ENCODE measurements at regions not wholly inside any gene's neighbourhood (a gene's known extent, or its start where the extent isn't known, plus 50 kb on each side); places are given as distances from the start of the nearest gene placed in this dataset.

DNA sequence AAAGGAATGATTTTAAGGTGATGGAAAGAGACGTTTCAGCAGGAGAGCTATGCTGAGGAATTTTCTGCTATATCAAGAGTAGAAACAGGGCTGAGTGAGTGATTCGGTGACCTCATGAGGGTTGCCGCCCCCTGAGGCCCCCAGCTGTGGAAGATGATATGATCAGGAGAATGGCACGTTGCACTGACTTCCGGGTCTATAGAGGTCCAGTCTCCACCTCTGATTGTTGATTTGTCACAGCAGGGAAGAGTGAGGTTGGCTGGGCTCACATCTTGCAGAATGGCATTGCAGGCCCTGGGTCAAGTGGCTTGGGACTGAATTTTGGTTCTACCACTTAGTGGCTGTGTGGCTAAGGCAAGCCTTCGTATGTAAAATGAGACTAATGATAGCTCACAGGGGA lies 205.1 kb downstream of the SNX19 start:
- no peak for DNase-seq (ENCODE audit: low spot score)

DNA sequence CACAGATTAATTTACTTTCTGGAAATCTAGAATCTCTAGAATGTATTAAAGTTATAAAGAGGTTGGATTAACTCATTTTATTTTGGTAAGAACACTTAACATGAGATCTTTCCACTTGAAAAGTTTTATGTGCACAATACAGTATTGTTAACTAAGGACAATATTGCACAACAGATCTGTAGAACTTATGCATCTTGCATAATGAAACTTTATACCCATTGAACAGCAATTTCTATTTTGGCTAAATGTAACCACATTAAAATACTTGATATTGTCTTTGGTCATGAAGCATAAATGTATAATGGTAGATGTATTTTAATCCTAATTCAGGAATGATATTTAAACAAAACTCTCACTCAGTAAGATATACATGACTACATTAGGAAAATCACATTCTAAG lies 203.8 kb downstream of the SNX19 start:
- DNase-seq (ENCODE audit: low spot score): no peak

DNA sequence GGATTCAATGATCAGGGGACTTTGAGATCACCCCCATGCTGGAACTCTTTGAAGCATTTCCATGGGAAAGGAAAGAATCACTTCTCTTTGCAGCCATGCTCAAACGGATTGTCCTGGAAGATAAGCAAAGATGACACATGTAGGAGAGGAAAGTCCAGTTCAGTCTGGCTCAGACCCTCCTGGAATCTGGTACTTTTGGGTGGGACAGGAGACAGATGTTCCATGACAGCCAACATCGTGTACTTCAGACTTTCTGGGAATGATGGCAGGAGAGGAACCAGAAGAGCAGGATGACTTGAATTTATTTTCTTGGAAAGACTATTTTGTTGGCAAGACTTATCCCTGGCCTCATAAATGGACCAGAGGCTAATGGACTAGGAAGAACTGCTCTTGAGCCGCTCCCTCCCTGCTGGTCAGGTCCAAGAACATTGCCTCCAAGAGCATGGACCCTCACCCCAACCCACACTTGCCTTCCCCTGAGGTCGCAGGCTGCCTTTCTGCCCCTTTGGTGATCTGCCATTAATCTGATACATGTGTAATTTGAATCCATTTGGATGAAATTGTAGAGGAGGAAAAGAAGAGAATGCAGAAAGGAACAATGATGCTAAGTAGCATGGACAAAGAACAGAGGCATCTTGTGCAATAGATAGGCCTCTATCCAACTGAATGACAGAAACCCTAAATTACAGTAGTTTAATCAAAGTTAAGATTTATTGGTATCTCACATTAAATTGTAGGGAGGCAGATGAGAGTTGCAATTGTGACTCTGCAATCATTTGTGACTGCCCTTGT lies 201.0 kb downstream of the SNX19 start:
- DNase-seq (ENCODE audit: low spot score): no peak

DNA sequence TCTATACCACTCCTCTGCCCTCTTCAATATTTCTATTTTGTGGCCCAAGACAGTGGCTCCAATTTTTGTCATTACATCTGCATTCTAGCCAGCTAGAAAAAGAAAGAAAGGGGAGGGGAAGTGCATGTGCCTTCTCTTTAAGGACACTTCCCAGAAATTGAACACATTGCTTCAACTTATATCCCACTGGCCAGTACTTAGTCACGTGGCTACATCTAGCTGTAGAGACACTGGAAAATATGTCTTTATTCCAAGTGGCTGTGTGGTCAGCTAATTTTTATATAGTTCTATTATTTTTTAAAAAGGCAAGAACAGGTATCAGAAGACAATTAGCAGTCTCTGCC lies 200.4 kb downstream of the SNX19 start:
- DNase-seq (ENCODE audit: low spot score): no peak

DNA sequence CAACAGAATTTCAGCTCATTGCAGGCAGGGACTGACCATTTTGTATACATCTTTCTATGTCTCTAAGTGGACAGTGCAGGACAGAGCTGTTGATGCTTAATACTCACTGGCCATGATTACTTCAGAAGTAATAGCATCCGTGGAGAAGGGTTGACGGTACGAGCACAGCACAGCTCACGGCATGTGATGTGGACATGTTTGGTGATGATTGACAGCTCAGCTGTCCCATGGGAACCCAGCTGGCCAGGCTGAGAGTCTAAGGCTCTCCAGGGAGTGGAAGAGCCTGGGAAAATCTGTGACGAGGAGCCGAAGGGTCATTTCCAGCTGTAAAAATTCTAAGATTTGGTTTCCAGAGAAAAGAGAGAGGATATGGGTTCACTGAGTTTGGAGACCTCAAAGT lies 198.2 kb downstream of the SNX19 start:
- DNase-seq (ENCODE audit: low spot score): no peak

DNA sequence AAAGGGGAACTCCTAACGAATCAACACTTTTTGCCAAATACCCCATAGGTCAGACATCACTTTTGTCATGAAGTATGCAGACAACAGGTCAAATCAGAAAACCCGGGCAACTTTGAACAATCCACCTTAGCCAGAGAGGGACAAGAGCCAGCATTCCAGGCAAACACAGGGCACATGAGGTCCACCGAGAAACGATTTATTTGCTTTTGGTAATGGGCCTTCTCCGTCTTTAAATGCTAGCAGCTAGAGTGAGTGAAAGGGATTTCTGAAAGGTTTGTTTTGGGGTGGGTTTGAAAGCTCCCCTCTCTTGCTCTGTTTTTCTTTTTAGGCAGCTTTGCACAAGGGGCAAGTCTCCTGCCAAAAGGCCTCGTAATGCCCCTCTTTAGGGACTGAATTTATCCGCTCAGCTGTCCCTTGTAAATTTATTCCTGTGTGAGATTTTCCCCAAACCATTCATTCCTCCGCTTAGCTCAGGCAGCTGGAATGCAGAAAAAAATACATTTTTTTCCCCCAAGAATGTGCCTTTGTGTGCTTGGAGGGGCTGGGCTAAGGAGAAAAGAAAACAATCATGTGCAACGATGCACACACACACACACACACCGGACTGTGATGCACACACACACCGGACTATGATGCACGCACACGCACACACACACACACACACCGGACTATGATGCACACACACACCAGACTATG lies 196.9 kb downstream of the SNX19 start:
- no peak for DNase-seq (ENCODE audit: low spot score)

DNA sequence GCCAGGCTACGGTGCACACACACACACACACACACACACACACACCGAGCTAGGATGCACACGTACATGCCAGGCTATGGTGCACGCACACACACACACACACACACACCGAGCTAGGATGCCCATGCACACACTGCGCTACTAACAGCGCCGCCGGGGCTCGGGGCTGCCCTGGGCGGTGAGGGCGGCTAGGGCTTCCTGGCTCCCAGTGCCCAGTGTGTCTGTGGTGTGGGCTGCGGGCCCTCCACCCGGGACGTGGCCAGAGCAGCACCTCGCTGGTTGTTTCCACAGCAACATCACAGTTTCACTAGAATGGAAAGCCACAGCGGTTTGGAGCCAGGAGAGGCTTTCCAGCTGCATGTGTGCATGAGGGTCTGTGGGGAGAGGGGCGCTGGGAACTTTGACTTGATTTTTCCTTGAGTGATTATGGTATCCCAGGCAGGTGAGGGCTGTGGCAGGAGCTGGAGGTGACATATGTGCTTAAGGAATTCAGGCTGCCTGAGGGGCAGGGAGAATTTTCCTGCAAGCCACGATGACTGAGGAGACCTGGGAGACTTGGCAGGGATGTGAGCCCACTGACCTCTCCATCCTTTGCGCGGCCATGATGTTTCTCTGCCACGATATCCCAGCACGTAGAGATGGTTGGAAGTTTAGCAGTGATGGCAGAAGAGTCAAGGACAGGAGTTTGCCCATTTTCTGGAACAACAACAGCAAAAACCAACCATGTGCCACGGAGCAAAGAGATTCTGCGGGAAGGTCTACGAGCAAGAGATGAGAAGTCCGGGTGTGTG lies 195.9 kb downstream of the SNX19 start:
- no peak for DNase-seq (ENCODE audit: low spot score)

DNA sequence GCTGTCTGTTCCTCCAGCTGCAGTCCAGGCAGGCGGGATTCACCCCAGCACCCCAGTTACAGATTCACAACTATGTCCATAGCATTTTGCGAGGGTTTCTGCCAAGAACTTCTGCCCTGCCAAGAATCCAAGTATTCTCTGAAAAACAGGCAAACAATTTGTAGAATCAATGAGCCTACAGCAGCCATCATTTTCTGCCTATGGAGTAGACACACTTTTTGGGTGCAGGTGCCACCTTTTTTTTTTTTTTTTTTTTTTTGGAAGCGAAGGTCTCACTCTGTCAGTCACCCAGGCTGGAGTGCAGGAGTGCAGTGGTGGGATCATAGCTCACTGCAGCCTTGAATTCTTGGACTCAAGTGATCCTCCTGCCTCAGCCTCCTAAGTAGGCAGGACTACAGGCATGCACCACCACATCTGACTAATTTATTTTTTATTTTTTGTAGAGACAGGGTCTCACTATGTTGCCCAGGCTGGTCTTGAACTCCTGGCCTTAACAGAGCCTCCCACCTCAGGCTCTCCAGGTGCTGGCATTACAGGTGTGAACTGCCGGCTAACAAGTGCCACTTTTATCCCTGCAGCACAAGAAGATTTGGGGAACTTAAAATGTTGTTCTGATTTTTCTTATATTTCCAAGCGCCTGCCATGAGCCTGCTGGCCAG lies 195.1 kb downstream of the SNX19 start:
- no peak for DNase-seq (ENCODE audit: low spot score)

DNA sequence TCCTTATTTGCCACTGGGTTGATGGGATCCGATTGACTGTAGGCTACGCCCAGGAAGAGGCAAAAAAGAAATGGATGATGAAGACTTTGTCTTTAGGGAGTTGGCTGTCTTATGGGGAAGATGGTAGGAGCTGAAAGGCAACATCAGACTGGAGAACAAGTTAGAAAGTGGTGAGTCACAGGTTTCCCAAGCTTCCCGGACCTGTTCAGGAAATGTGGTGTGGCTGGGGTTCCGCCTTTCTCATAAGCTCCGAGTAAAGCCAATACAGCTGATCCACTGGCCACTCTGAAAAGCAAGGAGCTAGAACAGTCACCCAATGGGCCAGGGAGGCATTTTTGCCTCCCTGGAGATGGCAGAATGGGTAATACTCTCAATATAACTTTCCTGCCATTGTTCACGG lies 194.5 kb downstream of the SNX19 start:
- no peak for DNase-seq (ENCODE audit: low spot score)

DNA sequence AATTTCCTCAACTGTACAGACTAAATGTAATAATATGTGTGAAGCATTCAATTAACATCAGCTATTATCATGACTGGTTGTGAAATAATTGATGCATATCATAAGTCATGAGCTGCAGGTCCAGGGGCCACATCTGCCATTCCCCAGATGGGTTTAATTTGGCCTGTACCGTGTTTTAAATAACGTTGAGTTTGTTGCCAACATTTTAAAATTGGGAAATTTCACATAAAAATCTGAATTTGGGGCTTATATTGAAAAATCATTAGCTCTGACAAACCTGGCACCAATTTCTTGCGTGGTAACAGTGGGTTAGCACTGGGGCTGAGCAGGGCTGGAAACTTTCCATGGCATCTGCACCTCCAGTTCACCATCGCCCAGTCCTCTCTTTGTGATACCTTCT lies 193.9 kb downstream of the SNX19 start:
- no peak for DNase-seq (ENCODE audit: low spot score)

DNA sequence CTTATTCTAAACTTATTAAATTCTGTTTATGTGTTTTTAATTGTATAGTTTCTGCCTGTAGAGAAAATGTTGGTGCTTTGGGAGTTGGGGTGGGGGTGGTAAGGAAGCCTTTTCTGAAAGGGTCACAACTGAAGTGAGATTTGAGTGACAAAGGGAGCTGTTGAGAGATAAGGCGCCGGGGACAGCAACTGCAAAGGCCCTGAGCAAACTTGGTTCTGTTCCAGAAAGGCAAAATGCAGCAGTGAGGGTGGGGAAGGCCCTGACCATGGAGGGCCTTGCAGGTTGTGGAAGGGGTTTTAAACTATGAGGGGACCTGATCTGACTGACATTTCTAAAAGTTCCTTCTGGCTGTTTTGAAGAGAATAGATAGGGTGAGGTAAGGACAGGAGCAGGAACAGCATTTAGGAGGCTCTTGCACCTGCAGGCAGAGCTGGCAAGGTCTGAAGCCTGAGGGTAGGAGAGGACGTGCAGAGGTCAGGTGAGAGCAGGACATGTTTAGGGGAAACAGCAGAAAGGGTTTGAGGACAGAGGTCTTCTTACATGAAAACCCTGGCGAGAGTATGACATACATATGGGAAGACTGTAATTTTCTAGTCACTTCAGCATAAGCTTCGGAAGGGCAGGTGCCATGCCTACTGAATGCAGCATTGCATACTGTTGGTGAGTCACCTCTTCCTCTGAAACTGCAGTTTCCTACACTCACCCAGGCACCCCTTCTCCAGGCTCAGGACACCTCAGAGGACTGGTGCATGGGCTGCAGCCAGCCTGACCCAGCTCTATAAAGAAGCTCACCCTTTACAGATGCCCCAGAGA lies 190.7 kb downstream of the SNX19 start:
- DNase-seq (ENCODE audit: low spot score): no peak

DNA sequence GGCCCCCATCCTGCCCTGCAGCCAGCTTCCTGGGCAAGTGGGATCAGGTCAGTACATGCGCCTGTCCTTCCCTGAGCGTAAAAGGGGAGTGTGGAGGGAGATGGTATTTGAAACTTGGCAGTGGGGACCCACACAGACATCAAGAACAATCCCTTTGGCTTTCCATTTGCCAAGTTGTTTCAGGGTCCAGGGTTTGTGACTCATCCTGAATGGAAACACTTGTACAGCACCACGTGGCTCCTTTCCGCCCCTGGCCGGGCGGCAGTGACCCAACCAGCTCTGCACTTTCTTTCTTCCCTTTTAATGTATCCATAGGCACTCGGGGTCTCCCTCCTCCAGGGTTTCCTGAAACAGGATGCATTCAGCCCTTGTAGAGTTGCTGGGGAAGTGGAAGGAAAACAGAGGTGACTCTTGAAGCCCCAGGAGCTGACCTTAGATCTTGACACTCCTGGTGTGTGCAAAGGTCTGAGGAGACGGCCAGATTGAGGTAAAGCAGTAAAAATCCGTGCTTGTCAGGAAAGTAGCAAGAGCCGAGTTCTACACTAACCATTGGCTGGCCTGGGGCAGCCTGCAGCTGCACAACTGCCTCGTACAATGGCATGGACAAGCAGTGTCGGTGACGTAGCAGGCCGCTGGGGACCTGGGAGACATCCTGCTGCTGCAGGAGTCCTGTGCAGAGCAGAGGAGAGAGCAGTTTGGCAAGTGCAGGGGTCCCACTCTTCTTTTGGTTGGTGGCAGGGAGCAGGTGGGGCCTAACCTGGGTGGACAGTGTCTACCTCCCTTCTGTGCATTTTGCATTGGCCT lies 189.8 kb downstream of the SNX19 start:
- DNase-seq (ENCODE audit: low spot score): no peak

DNA sequence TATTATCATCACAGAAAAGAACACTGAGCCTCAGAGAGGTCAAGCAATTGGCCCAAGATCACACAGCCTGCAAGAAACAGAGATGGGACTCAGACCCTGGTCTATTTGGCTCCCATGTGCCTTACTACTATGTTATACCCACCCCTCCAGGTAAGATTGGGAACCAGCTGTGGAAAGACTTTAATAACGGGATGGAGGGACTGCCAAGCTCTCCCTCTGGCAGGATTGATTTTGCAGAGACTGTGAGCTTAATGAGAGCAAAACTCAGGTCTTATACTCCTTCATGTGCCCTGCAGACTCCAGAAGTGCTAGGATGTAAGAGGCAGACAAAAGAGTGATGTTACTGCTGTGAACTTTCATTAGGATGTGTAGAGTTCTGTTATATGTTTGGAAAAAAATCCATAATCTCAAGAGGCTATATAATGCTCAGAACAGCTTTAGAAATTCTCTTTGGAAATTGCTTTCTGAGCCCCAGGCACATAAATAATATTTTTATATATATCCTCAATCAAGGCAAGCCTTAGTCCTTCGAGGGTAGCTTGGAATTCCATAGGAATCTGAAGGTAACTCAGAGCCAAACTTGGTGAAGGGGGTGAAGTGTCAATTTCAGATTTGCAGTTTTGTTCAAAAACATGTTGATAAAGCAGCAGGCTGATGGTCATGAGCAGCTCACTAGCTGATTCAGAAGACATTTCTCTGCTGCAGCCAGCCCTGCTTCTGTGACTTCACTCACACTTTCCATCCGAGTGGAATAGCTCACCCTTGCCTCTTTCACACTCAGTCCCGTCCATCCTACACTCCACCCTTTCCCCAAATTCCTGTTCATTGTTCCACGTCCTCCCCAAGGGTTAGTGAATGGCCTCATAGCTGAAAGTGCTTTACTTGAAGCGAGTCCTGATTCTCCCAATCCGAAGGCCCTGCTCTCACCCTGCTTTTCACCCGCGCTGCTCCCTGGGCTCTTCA lies 188.8 kb downstream of the SNX19 start:
- DNase-seq (ENCODE audit: low spot score): no peak

DNA sequence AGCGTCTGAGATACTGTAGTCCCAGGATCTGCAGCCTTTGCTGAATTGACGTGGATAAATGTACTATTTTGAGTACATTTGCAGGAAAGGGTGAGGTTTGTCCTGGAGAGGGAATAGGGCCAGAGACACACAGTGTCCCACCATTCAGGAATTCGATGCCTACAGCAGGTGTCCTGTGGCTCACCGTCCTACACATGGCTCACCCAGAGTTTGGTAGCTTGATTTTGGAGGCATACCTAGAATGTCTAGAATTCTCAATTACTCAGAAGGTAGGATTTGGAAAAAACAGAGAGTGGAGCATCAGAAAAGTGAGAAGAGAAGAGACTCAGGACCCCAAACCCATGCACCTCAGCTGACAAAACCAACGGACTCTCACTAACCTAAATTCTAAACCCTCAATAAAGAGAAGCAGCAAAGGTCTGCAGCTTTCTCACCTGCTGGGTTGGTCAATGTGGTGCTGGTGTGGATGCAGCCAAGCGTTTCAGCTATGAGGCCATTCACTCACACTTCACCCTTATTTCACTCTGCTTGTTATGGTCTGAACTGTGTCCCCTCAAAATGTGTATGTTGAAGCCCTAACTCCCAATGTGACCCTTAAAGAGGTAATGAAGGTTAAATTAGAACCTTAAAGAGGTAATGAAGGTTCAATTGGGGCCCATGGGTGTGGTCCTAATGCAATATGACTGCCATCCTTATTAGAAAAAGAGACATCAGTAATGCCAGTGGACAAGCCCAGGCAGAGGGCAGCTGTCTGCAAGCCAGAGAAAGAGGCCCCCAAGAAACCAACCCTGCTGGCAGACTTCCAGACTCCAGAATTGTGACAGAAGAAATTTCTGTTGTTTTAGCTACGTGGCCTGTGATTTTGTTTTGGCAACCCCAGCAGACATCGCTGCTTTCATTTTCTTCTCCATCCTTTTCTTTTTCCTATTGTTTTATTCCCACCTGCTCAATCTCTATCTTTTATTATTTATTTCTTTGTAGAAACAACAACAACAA lies 187.8 kb downstream of the SNX19 start:
- no peak for DNase-seq (ENCODE audit: low spot score)

DNA sequence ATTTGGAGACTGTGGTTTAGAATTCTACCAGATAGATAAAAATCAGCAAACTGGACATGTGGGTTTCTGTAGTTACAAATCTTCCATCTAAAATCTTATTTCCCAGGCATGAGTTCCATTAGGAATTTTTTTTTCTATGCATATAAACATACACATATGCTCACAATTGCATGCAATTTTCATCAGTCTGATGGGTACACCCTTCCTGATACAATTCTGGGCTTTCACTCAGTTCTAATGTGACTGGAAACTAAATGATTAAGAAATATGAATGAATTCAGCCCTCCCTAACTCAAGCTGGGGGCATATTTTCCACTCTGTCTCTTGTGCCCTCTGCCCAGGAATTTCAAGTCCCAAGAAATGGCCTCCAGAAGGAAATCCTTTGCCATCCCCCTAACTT lies 187.1 kb downstream of the SNX19 start:
- DNase-seq (ENCODE audit: low spot score): no peak

DNA sequence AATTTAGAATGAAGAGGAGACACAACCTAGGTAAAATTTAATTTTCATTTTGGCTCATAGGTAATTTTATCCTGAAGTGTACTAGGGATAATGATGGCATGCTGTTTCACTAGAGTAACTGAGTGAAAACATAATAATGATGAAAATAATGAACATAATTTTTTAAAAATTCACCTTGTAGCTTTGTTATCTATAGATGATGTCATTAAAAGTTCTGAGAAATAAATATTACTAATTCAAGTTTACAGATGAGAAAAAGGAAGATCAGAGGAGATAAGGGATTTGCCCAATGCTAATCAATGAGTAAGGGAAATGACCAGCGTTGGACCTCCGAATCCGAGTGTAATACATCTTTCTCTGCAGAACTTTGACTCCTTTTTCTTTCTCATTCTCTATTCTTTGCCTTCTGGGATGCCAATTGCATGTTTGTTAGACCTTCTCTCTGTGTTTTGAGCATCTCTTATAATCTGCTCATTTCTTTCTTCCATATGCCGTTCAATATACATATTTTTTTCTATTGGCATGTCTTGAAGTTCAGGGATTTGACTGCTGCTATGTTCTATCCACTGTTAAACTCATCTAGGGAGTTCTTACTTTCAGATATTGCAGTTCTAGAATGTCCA lies 186.5 kb downstream of the SNX19 start:
- no peak for DNase-seq (ENCODE audit: low spot score)

DNA sequence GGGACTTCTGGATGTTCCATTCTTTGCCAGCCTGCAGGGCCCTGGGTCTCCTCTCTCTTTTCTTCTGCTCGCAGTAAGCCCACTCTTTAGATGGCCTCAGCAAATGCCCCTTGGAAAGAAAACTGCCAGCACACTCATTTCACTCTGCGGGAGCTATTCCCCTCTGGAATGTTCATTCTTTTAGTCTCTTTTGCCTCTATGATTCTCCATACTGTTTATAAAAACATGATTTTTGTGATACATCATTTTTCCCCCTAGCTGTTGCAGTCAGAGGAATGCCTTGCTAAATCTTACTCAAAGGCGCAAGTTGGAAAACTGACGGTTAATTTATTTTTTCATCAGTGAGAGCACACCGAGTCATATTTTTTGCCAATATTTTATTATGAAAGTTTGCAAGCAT lies 184.9 kb downstream of the SNX19 start:
- no peak for DNase-seq (ENCODE audit: low spot score)

DNA sequence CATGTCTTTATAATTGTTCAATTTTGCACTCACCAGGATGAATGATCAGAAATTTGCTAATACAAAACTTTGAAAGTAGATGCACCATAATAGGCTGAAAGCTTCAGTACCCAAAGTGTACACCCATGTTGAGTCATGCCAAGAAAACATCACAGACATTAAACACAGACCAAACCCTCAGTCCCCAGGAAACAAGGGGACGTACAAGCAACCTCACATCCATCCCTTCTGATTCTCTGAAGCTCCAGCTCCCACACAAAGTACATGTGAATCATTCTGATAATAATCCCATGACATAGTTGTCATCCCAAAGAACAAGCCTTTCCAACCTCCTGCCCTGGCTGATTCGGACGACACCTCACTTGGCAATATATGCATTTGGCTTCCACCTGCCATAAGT lies 183.8 kb downstream of the SNX19 start:
- DNase-seq (ENCODE audit: low spot score): no peak
